HG03097 (cell line): ENCODE measurements at regions not wholly inside any gene's neighbourhood (a gene's known extent, or its start where the extent isn't known, plus 50 kb on each side); places are given as distances from the start of the nearest gene placed in this dataset.
"Not testable (repeated sequence)": the region's sequence is repeated elsewhere in the genome, so short reads cannot be mapped to it uniquely, and the experiment has no call there.

Experiments used
- ATAC-seq: cut with Tn5 transposase; IDR thresholded peaks from one replicate; pipeline ENCODE4 v1.9.1; 2021; ENCODE audit not compliant: unreplicated experiment, low FRiP score

- no peak for ATAC-seq
Observed at GRCh38 chr6:51456282-51456681, 631.1 kb downstream of the PKHD1 start.

- peak; percentile 91 for ATAC-seq
Observed at GRCh38 chr6:51459958-51460357, 627.5 kb downstream of the PKHD1 start.

GRCh38 chr6:51462896-51463295, 624.5 kb downstream of the PKHD1 start:
- no peak for ATAC-seq

- ATAC-seq = no peak
Observed at GRCh38 chr6:51463321-51463720, 624.1 kb downstream of the PKHD1 start.

GRCh38 chr6:51464956-51465355, 622.5 kb downstream of the PKHD1 start:
- ATAC-seq = no peak

GRCh38 chr6:51466427-51466826, 621.0 kb downstream of the PKHD1 start:
- no peak for ATAC-seq

- no peak for ATAC-seq
Observed at GRCh38 chr6:51467231-51467952, 620.0 kb downstream of the PKHD1 start.

GRCh38 chr6:51468704-51469103, 618.7 kb downstream of the PKHD1 start:
- no peak for ATAC-seq

GRCh38 chr6:51472745-51473487, 614.5 kb downstream of the PKHD1 start:
- no peak for ATAC-seq

GRCh38 chr6:51474022-51474975, 613.1 kb downstream of the PKHD1 start:
- no peak for ATAC-seq

- ATAC-seq = no peak
Observed at GRCh38 chr6:51477711-51478311, 609.6 kb downstream of the PKHD1 start.

- no peak for ATAC-seq
Observed at GRCh38 chr6:51479296-51479695, 608.1 kb downstream of the PKHD1 start.

- no peak for ATAC-seq
Observed at GRCh38 chr6:51480040-51480439, 607.4 kb downstream of the PKHD1 start.

GRCh38 chr6:51485869-51486268, 601.5 kb downstream of the PKHD1 start:
- not testable (repeated sequence) for ATAC-seq

- ATAC-seq = no peak
Observed at GRCh38 chr6:51487937-51488336, 599.5 kb downstream of the PKHD1 start.

GRCh38 chr6:51489133-51489532, 598.3 kb downstream of the PKHD1 start:
- no peak for ATAC-seq

GRCh38 chr6:51490101-51490500, 597.3 kb downstream of the PKHD1 start:
- no peak for ATAC-seq

GRCh38 chr6:51494342-51494741, 593.1 kb downstream of the PKHD1 start:
- no peak for ATAC-seq

GRCh38 chr6:51495096-51495495, 592.3 kb downstream of the PKHD1 start:
- ATAC-seq = no peak

- ATAC-seq = no peak
Observed at GRCh38 chr6:51495610-51496396, 591.6 kb downstream of the PKHD1 start.
